HCT116 (cell line): ENCODE measurements at regions not wholly inside any gene's neighbourhood (a gene's known extent, or its start where the extent isn't known, plus 50 kb on each side); places are given as distances from the start of the nearest gene placed in this dataset.

Source experiments
- ATAC-seq: fragments of 200-7000 bp; cut with Tn5 transposase; 2 replicates; pipeline ENCODE4 v1.9.1; 2020; ENCODE audit warnings: mild to moderate bottlenecking, moderate library complexity
- BruUV-seq: library from RNA; stranded (reverse); fragments of 400-500 nt; replicated peaks from 2 replicates; lab custom pipeline; 2021; lab: Mats Ljungman, UMichigan
- CTCF ChIA-PET: fragments of 300-600 bp; sonication (Branson Sonifier 250); formaldehyde crosslinking; loops from one replicate; lab custom pipeline; 2021; ENCODE audit warnings: antibody characterized with exemption; lab: Charles Lee
- POLR2A ChIA-PET: fragments of 300-600, 350-600 bp; sonication (Branson Sonifier 250); formaldehyde crosslinking; loops from one replicate; lab custom pipeline; 2021; ENCODE audit warnings: antibody characterized with exemption; lab: Charles Lee
- RAD21 ChIA-PET, 2 experiments: fragments of 300-600 bp; sonication (Branson Sonifier 250); formaldehyde crosslinking; loops; one replicate each; lab custom pipeline; 2023; ENCODE audit warnings: low total read pairs in 2 of 2; ENCODE audit not compliant: uncharacterized antibody in 2 of 2, unreplicated experiment in 2 of 2, low non-redundant PET in 1 of 2; lab: Charles Lee
- DNase-seq: peaks from one replicate; pipeline ENCODE4 v3.0.0-alpha.2; 2010; ENCODE audit warnings: low read depth, low spot score
- H2AFZ ChIP-seq: fragments of 200-600 bp; shearing (Covaris generic), sonication (generic); 2 replicates; pipeline ENCODE4 v1.6.1; 2017; ENCODE audit warnings: low read depth, mixed run types, mixed read lengths, antibody characterized with exemption, low read length; ENCODE audit not compliant: poor library complexity, severe bottlenecking
- H3K27ac ChIP-seq: 2 replicates; pipeline ENCODE4 v1.5.1; 2012; ENCODE audit warnings: low read depth, low read length
- H3K27me3 ChIP-seq: fragments of 200-600 bp; sonication (generic); 2 replicates; pipeline ENCODE4 v1.6.1; 2016; ENCODE audit warnings: mixed run types, low read length, mixed read lengths; ENCODE audit not compliant: insufficient read depth
- H3K36me3 ChIP-seq, 2 experiments: fragments of 200-500 bp in 1 of 2; fragments of 200-600 bp in 1 of 2; sonication (Bioruptor generic) in 1 of 2; sonication (generic) in 1 of 2; 2 replicates each; pipeline versions ENCODE4 v1.5.1 to v1.6.1; 2014 to 2016; ENCODE audit warnings: low read length in 2 of 2, inconsistent platforms in 1 of 2, mixed read lengths in 1 of 2, mixed run types in 1 of 2; ENCODE audit not compliant: insufficient read depth in 2 of 2, control insufficient read depth in 1 of 2
- H3K4me1 ChIP-seq, 2 experiments: fragments of 200-600 bp in 1 of 2; sonication (generic) in 1 of 2; 2 replicates each; pipeline versions ENCODE4 v1.5.1 to v1.6.1; 2012 to 2017; ENCODE audit warnings: low read length in 2 of 2, inconsistent platforms in 1 of 2, mild to moderate bottlenecking in 1 of 2, mixed read lengths in 1 of 2, mixed run types in 1 of 2, moderate library complexity in 1 of 2; ENCODE audit not compliant: insufficient read depth in 2 of 2, control insufficient read depth in 1 of 2
- H3K4me2 ChIP-seq: fragments of 200-600 bp; sonication (generic); 2 replicates; pipeline ENCODE4 v1.6.1; 2017; ENCODE audit warnings: mixed run types, low read length, mixed read lengths
- H3K4me3 ChIP-seq, 2 experiments: fragments of 200-600 bp in 1 of 2; sonication (generic) in 1 of 2; replicated peaks in 1 of 2; 2 replicates each; pipeline ENCODE4 v1.5.1; 2011 to 2016; ENCODE audit warnings: low read length in 2 of 2, control low read depth in 1 of 2, low read depth in 1 of 2, mild to moderate bottlenecking in 1 of 2, mixed read lengths in 1 of 2, mixed run types in 1 of 2
- H3K79me2 ChIP-seq: fragments of 200-600 bp; sonication (generic); 2 replicates; pipeline ENCODE4 v1.6.1; 2017; ENCODE audit warnings: mild to moderate bottlenecking, mixed run types, low read length, moderate library complexity, mixed read lengths; ENCODE audit not compliant: insufficient read depth
- H3K9ac ChIP-seq: fragments of 200-600 bp; sonication (generic); 2 replicates; pipeline ENCODE4 v1.6.1; 2016; ENCODE audit warnings: low read length, mixed read lengths
- H3K9me2 ChIP-seq: fragments of 200-600 bp; sonication (generic), shearing (Covaris generic); 2 replicates; pipeline ENCODE4 v1.6.1; 2017; ENCODE audit warnings: mixed run types, mild to moderate bottlenecking, moderate library complexity; ENCODE audit not compliant: insufficient read depth
- H3K9me3 ChIP-seq, 2 experiments: fragments of 200-500 bp in 1 of 2; fragments of 200-600 bp in 1 of 2; sonication (Bioruptor generic) in 1 of 2; sonication (generic) in 1 of 2; 2 replicates each; pipeline ENCODE4 v1.6.1; 2014 to 2017; ENCODE audit warnings: low read length in 2 of 2, mixed read lengths in 2 of 2, inconsistent platforms in 1 of 2, low read depth in 1 of 2, mild to moderate bottlenecking in 1 of 2, mixed run types in 1 of 2, moderate library complexity in 1 of 2; ENCODE audit not compliant: control insufficient read depth in 1 of 2, insufficient read depth in 1 of 2
- H4K20me1 ChIP-seq: fragments of 200-600 bp; sonication (generic), shearing (Covaris generic); 2 replicates; pipeline ENCODE4 v1.6.1; 2017; ENCODE audit warnings: mixed run types, mild to moderate bottlenecking, moderate library complexity; ENCODE audit not compliant: insufficient read depth
- EGR1 ChIP-seq: IDR thresholded peaks from 2 replicates; pipeline ENCODE4 v1.6.1; 2012; ENCODE audit warnings: low read depth
- ELF1 ChIP-seq: IDR thresholded peaks from 2 replicates; pipeline ENCODE4 v1.6.1; 2012; ENCODE audit warnings: low read depth, borderline replicate concordance
- EZH2phosphoT487 ChIP-seq: fragments of 200-600 bp; IDR thresholded peaks from 2 replicates; pipeline ENCODE4 v1.6.1; 2018; ENCODE audit warnings: antibody characterized with exemption, borderline replicate concordance
- FOSL1 ChIP-seq: IDR thresholded peaks from 2 replicates; pipeline ENCODE4 v1.6.1; 2012; ENCODE audit warnings: low read depth
- JUND ChIP-seq: IDR thresholded peaks from 2 replicates; pipeline ENCODE4 v1.6.1; 2012
- SIN3A ChIP-seq: IDR thresholded peaks from 2 replicates; pipeline ENCODE4 v1.6.1; 2012; ENCODE audit warnings: low read depth
- YY1 ChIP-seq: IDR thresholded peaks from 2 replicates; pipeline ENCODE4 v1.6.1; 2011; ENCODE audit warnings: low read length, low read depth, moderate library complexity, mild to moderate bottlenecking; ENCODE audit not compliant: insufficient replicate concordance; ENCODE audit errors: extremely low read depth
- ZFX ChIP-seq: fragments of 450-650 bp; IDR thresholded peaks from 2 replicates; pipeline ENCODE4 v1.6.1; 2017
- ZNF274 ChIP-seq: fragments of 200-500 bp; sonication (Bioruptor generic); IDR thresholded peaks from 2 replicates; pipeline ENCODE4 v1.6.1; 2014; ENCODE audit warnings: mild to moderate bottlenecking, low read depth, low read length, inconsistent platforms
- intact Hi-C: fragments of 100-400 bp; cut with micrococcal nuclease; formaldehyde crosslinking; loops from 2 replicates; pipeline ENCODE4 v1.10.0; 2022
- TF ChIP-seq, protein P1 (sequence below): IDR thresholded peaks from 2 replicates; pipeline ENCODE4 v1.6.1; 2012
- TF ChIP-seq, protein P2 (sequence below): IDR thresholded peaks from 2 replicates; pipeline ENCODE4 v1.6.1; 2012; ENCODE audit warnings: low read depth
- TF ChIP-seq, protein P3 (sequence below), 3 experiments: fragments of 200-600 bp in 1 of 3; sonication (generic) in 1 of 3; IDR thresholded peaks in 2 of 3; conservative IDR thresholded peaks in 1 of 3; 2 replicates each; pipeline ENCODE4 v1.5.1; 2012 to 2017; ENCODE audit warnings: low read depth in 2 of 3, low read length in 2 of 3, antibody characterized with exemption in 1 of 3, borderline replicate concordance in 1 of 3, control low read depth in 1 of 3, mild to moderate bottlenecking in 1 of 3, mixed read lengths in 1 of 3, mixed run types in 1 of 3, moderate library complexity in 1 of 3; ENCODE audit not compliant: insufficient read depth in 1 of 3

DNA sequence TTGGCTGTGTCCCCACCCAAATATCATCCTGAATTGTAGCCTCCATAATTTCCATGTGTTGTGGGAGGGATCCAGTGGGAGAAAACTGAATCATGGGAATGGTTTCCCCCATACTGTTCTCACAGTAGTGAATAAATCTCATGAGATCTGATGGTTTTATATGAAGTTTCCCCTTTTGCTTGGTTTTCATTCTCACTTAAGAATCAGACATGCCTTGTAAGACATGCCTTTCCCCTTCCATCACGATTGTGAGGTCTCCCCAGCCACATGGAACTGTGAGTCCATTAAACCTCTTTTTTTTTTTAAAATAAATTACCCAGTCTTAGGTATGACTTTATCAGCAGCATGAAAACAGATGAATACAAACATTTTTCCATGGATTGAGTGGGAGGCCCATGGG lies 652.9 kb downstream of the ETNK1 start:
- TF ChIP-seq, protein P1, sequence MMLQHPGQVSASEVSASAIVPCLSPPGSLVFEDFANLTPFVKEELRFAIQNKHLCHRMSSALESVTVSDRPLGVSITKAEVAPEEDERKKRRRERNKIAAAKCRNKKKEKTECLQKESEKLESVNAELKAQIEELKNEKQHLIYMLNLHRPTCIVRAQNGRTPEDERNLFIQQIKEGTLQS: no peak
- no peak for TF ChIP-seq YY1
- TF ChIP-seq, protein P2, sequence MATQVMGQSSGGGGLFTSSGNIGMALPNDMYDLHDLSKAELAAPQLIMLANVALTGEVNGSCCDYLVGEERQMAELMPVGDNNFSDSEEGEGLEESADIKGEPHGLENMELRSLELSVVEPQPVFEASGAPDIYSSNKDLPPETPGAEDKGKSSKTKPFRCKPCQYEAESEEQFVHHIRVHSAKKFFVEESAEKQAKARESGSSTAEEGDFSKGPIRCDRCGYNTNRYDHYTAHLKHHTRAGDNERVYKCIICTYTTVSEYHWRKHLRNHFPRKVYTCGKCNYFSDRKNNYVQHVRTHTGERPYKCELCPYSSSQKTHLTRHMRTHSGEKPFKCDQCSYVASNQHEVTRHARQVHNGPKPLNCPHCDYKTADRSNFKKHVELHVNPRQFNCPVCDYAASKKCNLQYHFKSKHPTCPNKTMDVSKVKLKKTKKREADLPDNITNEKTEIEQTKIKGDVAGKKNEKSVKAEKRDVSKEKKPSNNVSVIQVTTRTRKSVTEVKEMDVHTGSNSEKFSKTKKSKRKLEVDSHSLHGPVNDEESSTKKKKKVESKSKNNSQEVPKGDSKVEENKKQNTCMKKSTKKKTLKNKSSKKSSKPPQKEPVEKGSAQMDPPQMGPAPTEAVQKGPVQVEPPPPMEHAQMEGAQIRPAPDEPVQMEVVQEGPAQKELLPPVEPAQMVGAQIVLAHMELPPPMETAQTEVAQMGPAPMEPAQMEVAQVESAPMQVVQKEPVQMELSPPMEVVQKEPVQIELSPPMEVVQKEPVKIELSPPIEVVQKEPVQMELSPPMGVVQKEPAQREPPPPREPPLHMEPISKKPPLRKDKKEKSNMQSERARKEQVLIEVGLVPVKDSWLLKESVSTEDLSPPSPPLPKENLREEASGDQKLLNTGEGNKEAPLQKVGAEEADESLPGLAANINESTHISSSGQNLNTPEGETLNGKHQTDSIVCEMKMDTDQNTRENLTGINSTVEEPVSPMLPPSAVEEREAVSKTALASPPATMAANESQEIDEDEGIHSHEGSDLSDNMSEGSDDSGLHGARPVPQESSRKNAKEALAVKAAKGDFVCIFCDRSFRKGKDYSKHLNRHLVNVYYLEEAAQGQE: no peak
- TF ChIP-seq, protein P3, sequence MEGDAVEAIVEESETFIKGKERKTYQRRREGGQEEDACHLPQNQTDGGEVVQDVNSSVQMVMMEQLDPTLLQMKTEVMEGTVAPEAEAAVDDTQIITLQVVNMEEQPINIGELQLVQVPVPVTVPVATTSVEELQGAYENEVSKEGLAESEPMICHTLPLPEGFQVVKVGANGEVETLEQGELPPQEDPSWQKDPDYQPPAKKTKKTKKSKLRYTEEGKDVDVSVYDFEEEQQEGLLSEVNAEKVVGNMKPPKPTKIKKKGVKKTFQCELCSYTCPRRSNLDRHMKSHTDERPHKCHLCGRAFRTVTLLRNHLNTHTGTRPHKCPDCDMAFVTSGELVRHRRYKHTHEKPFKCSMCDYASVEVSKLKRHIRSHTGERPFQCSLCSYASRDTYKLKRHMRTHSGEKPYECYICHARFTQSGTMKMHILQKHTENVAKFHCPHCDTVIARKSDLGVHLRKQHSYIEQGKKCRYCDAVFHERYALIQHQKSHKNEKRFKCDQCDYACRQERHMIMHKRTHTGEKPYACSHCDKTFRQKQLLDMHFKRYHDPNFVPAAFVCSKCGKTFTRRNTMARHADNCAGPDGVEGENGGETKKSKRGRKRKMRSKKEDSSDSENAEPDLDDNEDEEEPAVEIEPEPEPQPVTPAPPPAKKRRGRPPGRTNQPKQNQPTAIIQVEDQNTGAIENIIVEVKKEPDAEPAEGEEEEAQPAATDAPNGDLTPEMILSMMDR (IDR thresholded peaks at IDR 0.05 in 2 of 3, conservative IDR thresholded peaks at IDR 0.05 in 1 of 3; ENCODE audit: borderline replicate concordance in 1 of 3, insufficient read depth in 1 of 3, low read depth in 2 of 3, low read length in 2 of 3): no peak
- no peak for TF ChIP-seq ELF1
- no peak for TF ChIP-seq FOSL1
- no peak for TF ChIP-seq JUND
- no peak for TF ChIP-seq ZNF274
- TF ChIP-seq EZH2phosphoT487: no peak
- TF ChIP-seq SIN3A: no peak
- no peak for TF ChIP-seq EGR1
- TF ChIP-seq ZFX: no peak
- TF ChIP-seq, all 23 proteins: peak for 0
- ChIA-PET POLR2A (no interaction called here), CTCF (no interaction called here), RAD21 (no interaction called here)
- H3K9ac ChIP-seq: no peak overlapping the region
- intact Hi-C loops: no loop called here
- no peak overlapping the region for H3K4me2 ChIP-seq
- H3K4me3 ChIP-seq: no peak overlapping the region
- H3K79me2 ChIP-seq: no peaks in the 10 kb centered on the region
- DNase-seq (no peak), ATAC-seq (no peak)
- BruUV-seq: no TSS peak
- no peak overlapping the region for H2AFZ ChIP-seq
- no peaks in the 10 kb centered on the region for H3K27me3 ChIP-seq
- no peaks in the 10 kb centered on the region for H3K36me3 ChIP-seq
- H3K9me2 ChIP-seq: no peaks in the 10 kb centered on the region
- H3K9me3 ChIP-seq: peaks cover 5 to 14% of the 10 kb centered on the region in 2 experiments; a peak in 2 of 4 replicates
- no peak overlapping the region for H3K27ac ChIP-seq
- no peaks in the 10 kb centered on the region for H3K4me1 ChIP-seq
- no peaks in the 10 kb centered on the region for H4K20me1 ChIP-seq
